ENCODE measurements at regions not wholly inside any gene's neighbourhood (a gene's known extent, or its start where the extent isn't known, plus 50 kb on each side); places are given as distances from the start of the nearest gene placed in this dataset.

DNA sequence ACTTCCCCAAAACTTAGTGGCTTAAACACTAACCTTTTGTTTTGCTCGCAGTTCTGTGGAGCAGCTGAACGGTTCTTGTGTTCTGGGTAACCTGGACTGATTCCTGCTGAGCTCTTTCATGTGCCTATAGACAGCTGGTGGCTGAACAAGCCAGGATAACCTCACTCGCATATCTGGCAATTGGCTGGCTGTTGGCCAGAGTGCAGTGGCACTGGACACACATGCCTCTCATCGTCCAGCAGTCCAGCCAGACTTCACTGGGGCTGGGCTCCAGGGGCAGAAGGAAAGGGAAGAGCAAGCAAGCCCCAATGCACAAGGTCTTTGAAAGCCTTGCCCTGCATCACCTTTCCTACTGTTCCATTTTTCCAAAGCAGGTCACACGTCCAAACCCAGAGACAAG is 53.6 kb upstream of the GATA2 start (continued):
- no peak for TF ChIP-seq JUNB (IDR thresholded peaks at IDR 0.05; ENCODE audit: unreplicated experiment)

GRCh38 chr3:128545120-128545752 is 52.2 kb upstream of the GATA2 start:
- Mint-ChIP-seq H3K4me3 (no peak overlapping the region), H3K4me1 (peaks cover 9% of the 10 kb centered on the region), H3K9me3 (peaks cover 18% of the 10 kb centered on the region), H3K36me3 (ENCODE audit: low read depth) (peaks cover 4% of the 10 kb centered on the region; the same call in 2 of the 3 replicates), H3K27me3 (ENCODE audit: insufficient read depth, low read depth, poor library complexity) (peaks cover 14% of the 10 kb centered on the region), H3K27ac (no peak overlapping the region)
- ATAC-seq (no peak), DNase-seq (ENCODE audit: low spot score) (no peak)
- no peaks in the 10 kb centered on the region for H3K79me2 ChIP-seq (replicated peaks; ENCODE audit: insufficient read depth)
- H3K4me2 ChIP-seq: no peak overlapping the region
- H3K27ac ChIP-seq (ENCODE audit: low read depth): no peak overlapping the region
- H3F3A ChIP-seq (replicated peaks; ENCODE audit: low read depth): no peaks in the 10 kb centered on the region
- H4K20me1 ChIP-seq (replicated peaks; ENCODE audit: insufficient read depth): no peaks in the 10 kb centered on the region
- no peak overlapping the region for H2AFZ ChIP-seq
- peaks cover 6% of the 10 kb centered on the region; the same call in 1 of the 2 replicates for H3K4me1 ChIP-seq (ENCODE audit: insufficient read depth)
- no peaks in the 10 kb centered on the region for H3K27me3 ChIP-seq (ENCODE audit: insufficient read depth)
- no peaks in the 10 kb centered on the region for H3K36me3 ChIP-seq (ENCODE audit: insufficient read depth)
- no peak overlapping the region for H3K4me3 ChIP-seq
- TF ChIP-seq, protein P1, sequence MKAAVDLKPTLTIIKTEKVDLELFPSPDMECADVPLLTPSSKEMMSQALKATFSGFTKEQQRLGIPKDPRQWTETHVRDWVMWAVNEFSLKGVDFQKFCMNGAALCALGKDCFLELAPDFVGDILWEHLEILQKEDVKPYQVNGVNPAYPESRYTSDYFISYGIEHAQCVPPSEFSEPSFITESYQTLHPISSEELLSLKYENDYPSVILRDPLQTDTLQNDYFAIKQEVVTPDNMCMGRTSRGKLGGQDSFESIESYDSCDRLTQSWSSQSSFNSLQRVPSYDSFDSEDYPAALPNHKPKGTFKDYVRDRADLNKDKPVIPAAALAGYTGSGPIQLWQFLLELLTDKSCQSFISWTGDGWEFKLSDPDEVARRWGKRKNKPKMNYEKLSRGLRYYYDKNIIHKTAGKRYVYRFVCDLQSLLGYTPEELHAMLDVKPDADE (IDR thresholded peaks at IDR 0.05): no peak
- TF ChIP-seq JUNB (IDR thresholded peaks at IDR 0.05; ENCODE audit: unreplicated experiment) (no peak), EZH2phosphoT487 (IDR thresholded peaks at IDR 0.05; ENCODE audit: unreplicated experiment) (no peak), NANOG (IDR thresholded peaks at IDR 0.05; ENCODE audit: borderline replicate concordance) (no peak), POLR2AphosphoS5 (IDR thresholded peaks at IDR 0.05; ENCODE audit: low read depth) (no peak), EZH2 (IDR thresholded peaks at IDR 0.05; ENCODE audit: low read depth, unreplicated experiment) (no peak), ZNF114 (CRISPR knock-in tag; IDR thresholded peaks at IDR 0.05) (no peak)
- no peaks in the 10 kb centered on the region for H3K9me2 ChIP-seq (ENCODE audit: insufficient read depth)

DNA sequence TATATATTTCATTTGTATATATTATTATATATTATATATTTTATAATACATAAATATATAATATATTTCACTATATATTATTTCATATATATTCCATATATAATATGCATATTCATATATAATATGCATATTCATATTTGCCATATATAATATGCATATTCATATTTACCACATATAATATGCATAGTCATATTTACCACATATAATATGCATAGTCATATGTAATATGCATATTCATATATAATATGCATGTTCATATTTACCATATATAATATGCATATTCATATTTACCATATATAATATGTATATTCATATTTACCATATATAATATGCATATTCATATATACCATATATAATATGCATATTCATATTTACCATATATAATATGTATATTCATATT is 51.2 kb upstream of the GATA2 start:
- Histone ChIP-seq H3K36me3 (ENCODE audit: insufficient read depth) (no peaks in the 10 kb centered on the region), H3K79me2 (replicated peaks; ENCODE audit: insufficient read depth) (no peaks in the 10 kb centered on the region), H3F3A (replicated peaks; ENCODE audit: low read depth) (no peaks in the 10 kb centered on the region), H3K4me2 (no peak overlapping the region), H4K20me1 (replicated peaks; ENCODE audit: insufficient read depth) (no peaks in the 10 kb centered on the region), H3K27ac (ENCODE audit: low read depth) (no peak overlapping the region), H2AFZ (no peak overlapping the region), H3K9me2 (ENCODE audit: insufficient read depth) (peaks cover 4% of the 10 kb centered on the region; the same call in 1 of the 2 replicates), H3K4me3 (no peak overlapping the region), H3K4me1 (ENCODE audit: insufficient read depth) (peaks cover 4% of the 10 kb centered on the region; the same call in 1 of the 2 replicates), H3K27me3 (ENCODE audit: insufficient read depth) (no peaks in the 10 kb centered on the region)
- Mint-ChIP-seq H3K27ac (no peak overlapping the region), H3K4me1 (peaks cover 2% of the 10 kb centered on the region), H3K9me3 (peaks cover 18% of the 10 kb centered on the region), H3K4me3 (no peak overlapping the region), H3K27me3 (ENCODE audit: insufficient read depth, low read depth, poor library complexity) (peaks cover 9% of the 10 kb centered on the region), H3K36me3 (ENCODE audit: low read depth) (peaks cover 4% of the 10 kb centered on the region; the same call in 2 of the 3 replicates)
- ATAC-seq (no peak), DNase-seq (ENCODE audit: low spot score) (no peak)
- TF ChIP-seq STAT1 (IDR thresholded peaks at IDR 0.05; ENCODE audit: unreplicated experiment) (no peak), EZH2phosphoT487 (IDR thresholded peaks at IDR 0.05; ENCODE audit: unreplicated experiment) (no peak), ZNF331 (CRISPR knock-in tag; IDR thresholded peaks at IDR 0.05; ENCODE audit: low read depth) (no peak), EZH2 (IDR thresholded peaks at IDR 0.05; ENCODE audit: low read depth, unreplicated experiment) (no peak)
- TF ChIP-seq, protein P1 (IDR thresholded peaks at IDR 0.05): no peak
- TF ChIP-seq, protein P2, sequence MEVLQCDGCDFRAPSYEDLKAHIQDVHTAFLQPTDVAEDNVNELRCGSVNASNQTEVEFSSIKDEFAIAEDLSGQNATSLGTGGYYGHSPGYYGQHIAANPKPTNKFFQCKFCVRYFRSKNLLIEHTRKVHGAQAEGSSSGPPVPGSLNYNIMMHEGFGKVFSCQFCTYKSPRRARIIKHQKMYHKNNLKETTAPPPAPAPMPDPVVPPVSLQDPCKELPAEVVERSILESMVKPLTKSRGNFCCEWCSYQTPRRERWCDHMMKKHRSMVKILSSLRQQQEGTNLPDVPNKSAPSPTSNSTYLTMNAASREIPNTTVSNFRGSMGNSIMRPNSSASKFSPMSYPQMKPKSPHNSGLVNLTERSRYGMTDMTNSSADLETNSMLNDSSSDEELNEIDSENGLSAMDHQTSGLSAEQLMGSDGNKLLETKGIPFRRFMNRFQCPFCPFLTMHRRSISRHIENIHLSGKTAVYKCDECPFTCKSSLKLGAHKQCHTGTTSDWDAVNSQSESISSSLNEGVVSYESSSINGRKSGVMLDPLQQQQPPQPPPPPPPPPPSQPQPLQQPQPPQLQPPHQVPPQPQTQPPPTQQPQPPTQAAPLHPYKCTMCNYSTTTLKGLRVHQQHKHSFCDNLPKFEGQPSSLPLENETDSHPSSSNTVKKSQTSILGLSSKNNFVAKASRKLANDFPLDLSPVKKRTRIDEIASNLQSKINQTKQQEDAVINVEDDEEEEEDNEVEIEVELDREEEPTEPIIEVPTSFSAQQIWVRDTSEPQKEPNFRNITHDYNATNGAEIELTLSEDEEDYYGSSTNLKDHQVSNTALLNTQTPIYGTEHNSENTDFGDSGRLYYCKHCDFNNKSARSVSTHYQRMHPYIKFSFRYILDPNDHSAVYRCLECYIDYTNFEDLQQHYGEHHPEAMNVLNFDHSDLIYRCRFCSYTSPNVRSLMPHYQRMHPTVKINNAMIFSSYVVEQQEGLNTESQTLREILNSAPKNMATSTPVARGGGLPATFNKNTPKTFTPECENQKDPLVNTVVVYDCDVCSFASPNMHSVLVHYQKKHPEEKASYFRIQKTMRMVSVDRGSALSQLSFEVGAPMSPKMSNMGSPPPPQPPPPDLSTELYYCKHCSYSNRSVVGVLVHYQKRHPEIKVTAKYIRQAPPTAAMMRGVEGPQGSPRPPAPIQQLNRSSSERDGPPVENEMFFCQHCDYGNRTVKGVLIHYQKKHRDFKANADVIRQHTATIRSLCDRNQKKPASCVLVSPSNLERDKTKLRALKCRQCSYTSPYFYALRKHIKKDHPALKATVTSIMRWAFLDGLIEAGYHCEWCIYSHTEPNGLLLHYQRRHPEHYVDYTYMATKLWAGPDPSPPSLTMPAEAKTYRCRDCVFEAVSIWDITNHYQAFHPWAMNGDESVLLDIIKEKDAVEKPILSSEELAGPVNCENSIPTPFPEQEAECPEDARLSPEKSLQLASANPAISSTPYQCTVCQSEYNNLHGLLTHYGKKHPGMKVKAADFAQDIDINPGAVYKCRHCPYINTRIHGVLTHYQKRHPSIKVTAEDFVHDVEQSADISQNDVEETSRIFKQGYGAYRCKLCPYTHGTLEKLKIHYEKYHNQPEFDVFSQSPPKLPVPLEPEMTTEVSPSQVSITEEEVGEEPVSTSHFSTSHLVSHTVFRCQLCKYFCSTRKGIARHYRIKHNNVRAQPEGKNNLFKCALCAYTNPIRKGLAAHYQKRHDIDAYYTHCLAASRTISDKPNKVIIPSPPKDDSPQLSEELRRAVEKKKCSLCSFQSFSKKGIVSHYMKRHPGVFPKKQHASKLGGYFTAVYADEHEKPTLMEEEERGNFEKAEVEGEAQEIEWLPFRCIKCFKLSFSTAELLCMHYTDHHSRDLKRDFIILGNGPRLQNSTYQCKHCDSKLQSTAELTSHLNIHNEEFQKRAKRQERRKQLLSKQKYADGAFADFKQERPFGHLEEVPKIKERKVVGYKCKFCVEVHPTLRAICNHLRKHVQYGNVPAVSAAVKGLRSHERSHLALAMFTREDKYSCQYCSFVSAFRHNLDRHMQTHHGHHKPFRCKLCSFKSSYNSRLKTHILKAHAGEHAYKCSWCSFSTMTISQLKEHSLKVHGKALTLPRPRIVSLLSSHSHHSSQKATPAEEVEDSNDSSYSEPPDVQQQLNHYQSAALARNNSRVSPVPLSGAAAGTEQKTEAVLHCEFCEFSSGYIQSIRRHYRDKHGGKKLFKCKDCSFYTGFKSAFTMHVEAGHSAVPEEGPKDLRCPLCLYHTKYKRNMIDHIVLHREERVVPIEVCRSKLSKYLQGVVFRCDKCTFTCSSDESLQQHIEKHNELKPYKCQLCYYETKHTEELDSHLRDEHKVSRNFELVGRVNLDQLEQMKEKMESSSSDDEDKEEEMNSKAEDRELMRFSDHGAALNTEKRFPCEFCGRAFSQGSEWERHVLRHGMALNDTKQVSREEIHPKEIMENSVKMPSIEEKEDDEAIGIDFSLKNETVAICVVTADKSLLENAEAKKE (CRISPR knock-in tag; IDR thresholded peaks at IDR 0.05): no peak

All from GM23338 (cell line).